ENCODE measurements at regions not wholly inside any gene's neighbourhood (a gene's known extent, or its start where the extent isn't known, plus 50 kb on each side); places are given as distances from the start of the nearest gene placed in this dataset.

- no peak for TF ChIP-seq CTCF (IDR thresholded peaks at IDR 0.05)
- Mint-ChIP-seq H3K27me3 (no peaks in the 10 kb centered on the region), H3K4me1 (ENCODE audit: low read depth) (no peaks in the 10 kb centered on the region), H3K9me3 (peaks cover 5% of the 10 kb centered on the region), H3K4me3 (no peak overlapping the region), H3K36me3 (ENCODE audit: low read depth) (no peaks in the 10 kb centered on the region), H3K27ac (no peak overlapping the region)
- no peak for DNase-seq
- intact Hi-C loops (cut with DNase I, micrococcal nuclease): no loop called here
- POLR2A ChIA-PET: no interaction called here
- no peaks in the 10 kb centered on the region for H3K4me1 ChIP-seq (ENCODE audit: insufficient read depth, low read length)
- no peaks in the 10 kb centered on the region for H3K27me3 ChIP-seq (ENCODE audit: control insufficient read depth in 1 of 2, insufficient read depth in 2 of 2, low read length in 2 of 2)
- no peak for ATAC-seq (ENCODE audit: poor library complexity)
- CTCF ChIA-PET: no interaction called here
- H3K27ac ChIP-seq (ENCODE audit: low read depth in 1 of 2, low read length in 2 of 2): no peak overlapping the region
- H3K36me3 ChIP-seq (ENCODE audit: insufficient read depth, low read length): no peaks in the 10 kb centered on the region
- no peak overlapping the region for H3K4me3 ChIP-seq (ENCODE audit: low read length)
- no peaks in the 10 kb centered on the region for H3K9me3 ChIP-seq (ENCODE audit: control insufficient read depth in 1 of 2, insufficient read depth in 1 of 2, low read length in 2 of 2)
Measured at GRCh38 chr2:208929139-208929864, 494.5 kb upstream of the MAP2 start.

GRCh38 chr2:208929894-208930427, 493.9 kb upstream of the MAP2 start:
- no peaks in the 10 kb centered on the region for H3K9me3 ChIP-seq (ENCODE audit: control insufficient read depth in 1 of 2, insufficient read depth in 1 of 2, low read length in 2 of 2)
- ChIA-PET POLR2A (no interaction called here), CTCF (no interaction called here)
- no peak for DNase-seq
- H3K27ac Mint-ChIP-seq: no peak overlapping the region
- no peaks in the 10 kb centered on the region for H3K27me3 Mint-ChIP-seq
- no peaks in the 10 kb centered on the region for H3K4me1 ChIP-seq (ENCODE audit: insufficient read depth, low read length)
- H3K4me3 ChIP-seq (ENCODE audit: low read length): no peak overlapping the region
- TF ChIP-seq CTCF (IDR thresholded peaks at IDR 0.05): no peak
- H3K9me3 Mint-ChIP-seq: peaks cover 3% of the 10 kb centered on the region
- H3K27me3 ChIP-seq (ENCODE audit: control insufficient read depth in 1 of 2, insufficient read depth in 2 of 2, low read length in 2 of 2): no peaks in the 10 kb centered on the region
- H3K36me3 Mint-ChIP-seq (ENCODE audit: low read depth): no peaks in the 10 kb centered on the region
- H3K4me3 Mint-ChIP-seq: no peak overlapping the region
- ATAC-seq (ENCODE audit: poor library complexity): no peak
- intact Hi-C loops (cut with DNase I, micrococcal nuclease): no loop called here
- H3K36me3 ChIP-seq (ENCODE audit: insufficient read depth, low read length): no peaks in the 10 kb centered on the region
- no peak overlapping the region for H3K27ac ChIP-seq (ENCODE audit: low read depth in 1 of 2, low read length in 2 of 2)
- no peaks in the 10 kb centered on the region for H3K4me1 Mint-ChIP-seq (ENCODE audit: low read depth)

- Histone ChIP-seq H3K4me3 (ENCODE audit: low read length) (no peak overlapping the region), H3K9me3 (ENCODE audit: control insufficient read depth in 1 of 2, insufficient read depth in 1 of 2, low read length in 2 of 2) (no peaks in the 10 kb centered on the region), H3K36me3 (ENCODE audit: insufficient read depth, low read length) (no peaks in the 10 kb centered on the region), H3K27me3 (ENCODE audit: control insufficient read depth in 1 of 2, insufficient read depth in 2 of 2, low read length in 2 of 2) (no peaks in the 10 kb centered on the region), H3K4me1 (ENCODE audit: insufficient read depth, low read length) (no peaks in the 10 kb centered on the region), H3K27ac (ENCODE audit: low read depth in 1 of 2, low read length in 2 of 2) (no peak overlapping the region)
- DNase-seq: no peak
- Mint-ChIP-seq H3K27ac (no peak overlapping the region), H3K4me3 (no peak overlapping the region), H3K36me3 (ENCODE audit: low read depth) (no peaks in the 10 kb centered on the region), H3K27me3 (no peaks in the 10 kb centered on the region), H3K9me3 (no peaks in the 10 kb centered on the region), H3K4me1 (ENCODE audit: low read depth) (no peaks in the 10 kb centered on the region)
- no peak for TF ChIP-seq CTCF (IDR thresholded peaks at IDR 0.05)
- ATAC-seq (ENCODE audit: poor library complexity): no peak
- POLR2A ChIA-PET: no interaction called here
- CTCF ChIA-PET: no interaction called here
- intact Hi-C loops (cut with DNase I, micrococcal nuclease): no loop called here
Measured at GRCh38 chr2:208935531-208935930, 488.3 kb upstream of the MAP2 start.

Data from CD4-positive, alpha-beta T cell (primary cell).